HCT116 (cell line): ENCODE measurements at regions not wholly inside any gene's neighbourhood (a gene's known extent, or its start where the extent isn't known, plus 50 kb on each side); places are given as distances from the start of the nearest gene placed in this dataset.

Source experiments
- ATAC-seq: fragments of 200-7000 bp; cut with Tn5 transposase; 2 replicates; pipeline ENCODE4 v1.9.1; 2020; ENCODE audit warnings: mild to moderate bottlenecking, moderate library complexity
- BruUV-seq: library from RNA; stranded (reverse); fragments of 400-500 nt; replicated peaks from 2 replicates; lab custom pipeline; 2021; lab: Mats Ljungman, UMichigan
- CTCF ChIA-PET: fragments of 300-600 bp; sonication (Branson Sonifier 250); formaldehyde crosslinking; loops from one replicate; lab custom pipeline; 2021; ENCODE audit warnings: antibody characterized with exemption; lab: Charles Lee
- POLR2A ChIA-PET: fragments of 300-600, 350-600 bp; sonication (Branson Sonifier 250); formaldehyde crosslinking; loops from one replicate; lab custom pipeline; 2021; ENCODE audit warnings: antibody characterized with exemption; lab: Charles Lee
- RAD21 ChIA-PET, 2 experiments: fragments of 300-600 bp; sonication (Branson Sonifier 250); formaldehyde crosslinking; loops; one replicate each; lab custom pipeline; 2023; ENCODE audit warnings: low total read pairs in 2 of 2; ENCODE audit not compliant: uncharacterized antibody in 2 of 2, unreplicated experiment in 2 of 2, low non-redundant PET in 1 of 2; lab: Charles Lee
- DNase-seq: peaks from one replicate; pipeline ENCODE4 v3.0.0-alpha.2; 2010; ENCODE audit warnings: low read depth, low spot score
- H2AFZ ChIP-seq: fragments of 200-600 bp; shearing (Covaris generic), sonication (generic); 2 replicates; pipeline ENCODE4 v1.6.1; 2017; ENCODE audit warnings: low read depth, mixed run types, mixed read lengths, antibody characterized with exemption, low read length; ENCODE audit not compliant: poor library complexity, severe bottlenecking
- H3K27ac ChIP-seq: 2 replicates; pipeline ENCODE4 v1.5.1; 2012; ENCODE audit warnings: low read depth, low read length
- H3K27me3 ChIP-seq: fragments of 200-600 bp; sonication (generic); 2 replicates; pipeline ENCODE4 v1.6.1; 2016; ENCODE audit warnings: mixed run types, low read length, mixed read lengths; ENCODE audit not compliant: insufficient read depth
- H3K36me3 ChIP-seq, 2 experiments: fragments of 200-500 bp in 1 of 2; fragments of 200-600 bp in 1 of 2; sonication (Bioruptor generic) in 1 of 2; sonication (generic) in 1 of 2; 2 replicates each; pipeline versions ENCODE4 v1.5.1 to v1.6.1; 2014 to 2016; ENCODE audit warnings: low read length in 2 of 2, inconsistent platforms in 1 of 2, mixed read lengths in 1 of 2, mixed run types in 1 of 2; ENCODE audit not compliant: insufficient read depth in 2 of 2, control insufficient read depth in 1 of 2
- H3K4me1 ChIP-seq, 2 experiments: fragments of 200-600 bp in 1 of 2; sonication (generic) in 1 of 2; 2 replicates each; pipeline versions ENCODE4 v1.5.1 to v1.6.1; 2012 to 2017; ENCODE audit warnings: low read length in 2 of 2, inconsistent platforms in 1 of 2, mild to moderate bottlenecking in 1 of 2, mixed read lengths in 1 of 2, mixed run types in 1 of 2, moderate library complexity in 1 of 2; ENCODE audit not compliant: insufficient read depth in 2 of 2, control insufficient read depth in 1 of 2
- H3K4me2 ChIP-seq: fragments of 200-600 bp; sonication (generic); 2 replicates; pipeline ENCODE4 v1.6.1; 2017; ENCODE audit warnings: mixed run types, low read length, mixed read lengths
- H3K4me3 ChIP-seq, 2 experiments: fragments of 200-600 bp in 1 of 2; sonication (generic) in 1 of 2; replicated peaks in 1 of 2; 2 replicates each; pipeline ENCODE4 v1.5.1; 2011 to 2016; ENCODE audit warnings: low read length in 2 of 2, control low read depth in 1 of 2, low read depth in 1 of 2, mild to moderate bottlenecking in 1 of 2, mixed read lengths in 1 of 2, mixed run types in 1 of 2
- H3K79me2 ChIP-seq: fragments of 200-600 bp; sonication (generic); 2 replicates; pipeline ENCODE4 v1.6.1; 2017; ENCODE audit warnings: mild to moderate bottlenecking, mixed run types, low read length, moderate library complexity, mixed read lengths; ENCODE audit not compliant: insufficient read depth
- H3K9ac ChIP-seq: fragments of 200-600 bp; sonication (generic); 2 replicates; pipeline ENCODE4 v1.6.1; 2016; ENCODE audit warnings: low read length, mixed read lengths
- H3K9me2 ChIP-seq: fragments of 200-600 bp; sonication (generic), shearing (Covaris generic); 2 replicates; pipeline ENCODE4 v1.6.1; 2017; ENCODE audit warnings: mixed run types, mild to moderate bottlenecking, moderate library complexity; ENCODE audit not compliant: insufficient read depth
- H3K9me3 ChIP-seq, 2 experiments: fragments of 200-500 bp in 1 of 2; fragments of 200-600 bp in 1 of 2; sonication (Bioruptor generic) in 1 of 2; sonication (generic) in 1 of 2; 2 replicates each; pipeline ENCODE4 v1.6.1; 2014 to 2017; ENCODE audit warnings: low read length in 2 of 2, mixed read lengths in 2 of 2, inconsistent platforms in 1 of 2, low read depth in 1 of 2, mild to moderate bottlenecking in 1 of 2, mixed run types in 1 of 2, moderate library complexity in 1 of 2; ENCODE audit not compliant: control insufficient read depth in 1 of 2, insufficient read depth in 1 of 2
- H4K20me1 ChIP-seq: fragments of 200-600 bp; sonication (generic), shearing (Covaris generic); 2 replicates; pipeline ENCODE4 v1.6.1; 2017; ENCODE audit warnings: mixed run types, mild to moderate bottlenecking, moderate library complexity; ENCODE audit not compliant: insufficient read depth
- CBX3 ChIP-seq: IDR thresholded peaks from 2 replicates; pipeline ENCODE4 v1.6.1; 2012; ENCODE audit warnings: low read depth
- CEBPB ChIP-seq: IDR thresholded peaks from 2 replicates; pipeline ENCODE4 v1.6.1; 2012; ENCODE audit warnings: low read depth
- EGR1 ChIP-seq: IDR thresholded peaks from 2 replicates; pipeline ENCODE4 v1.6.1; 2012; ENCODE audit warnings: low read depth
- EZH2 ChIP-seq: fragments of 200-600 bp; sonication (generic); IDR thresholded peaks from 2 replicates; pipeline ENCODE4 v1.6.1; 2017; ENCODE audit warnings: antibody characterized with exemption, mixed run types
- EZH2phosphoT487 ChIP-seq: fragments of 200-600 bp; IDR thresholded peaks from 2 replicates; pipeline ENCODE4 v1.6.1; 2018; ENCODE audit warnings: antibody characterized with exemption, borderline replicate concordance
- FOSL1 ChIP-seq: IDR thresholded peaks from 2 replicates; pipeline ENCODE4 v1.6.1; 2012; ENCODE audit warnings: low read depth
- JUND ChIP-seq: IDR thresholded peaks from 2 replicates; pipeline ENCODE4 v1.6.1; 2012
- MAX ChIP-seq: IDR thresholded peaks from 2 replicates; pipeline ENCODE4 v1.6.1; 2012
- POLR2A ChIP-seq: IDR thresholded peaks from 2 replicates; pipeline ENCODE4 v1.7.0; 2011; ENCODE audit warnings: borderline replicate concordance; ENCODE audit not compliant: insufficient read depth, insufficient read length; ENCODE audit errors: extremely low read depth
- SP1 ChIP-seq: IDR thresholded peaks from 2 replicates; pipeline ENCODE4 v1.6.1; 2012; ENCODE audit warnings: low read depth
- SRF ChIP-seq: IDR thresholded peaks from 2 replicates; pipeline ENCODE4 v1.6.1; 2012; ENCODE audit warnings: low read depth
- ZBTB33 ChIP-seq: IDR thresholded peaks from 2 replicates; pipeline ENCODE4 v1.6.1; 2011; ENCODE audit warnings: mild to moderate bottlenecking, low read length, moderate library complexity; ENCODE audit not compliant: insufficient replicate concordance; ENCODE audit errors: extremely low read depth
- intact Hi-C: fragments of 100-400 bp; cut with micrococcal nuclease; formaldehyde crosslinking; loops from 2 replicates; pipeline ENCODE4 v1.10.0; 2022
- TF ChIP-seq, protein P1 (sequence below): IDR thresholded peaks from 2 replicates; pipeline ENCODE4 v1.6.1; 2012; ENCODE audit warnings: low read depth

- TF ChIP-seq, protein P1, sequence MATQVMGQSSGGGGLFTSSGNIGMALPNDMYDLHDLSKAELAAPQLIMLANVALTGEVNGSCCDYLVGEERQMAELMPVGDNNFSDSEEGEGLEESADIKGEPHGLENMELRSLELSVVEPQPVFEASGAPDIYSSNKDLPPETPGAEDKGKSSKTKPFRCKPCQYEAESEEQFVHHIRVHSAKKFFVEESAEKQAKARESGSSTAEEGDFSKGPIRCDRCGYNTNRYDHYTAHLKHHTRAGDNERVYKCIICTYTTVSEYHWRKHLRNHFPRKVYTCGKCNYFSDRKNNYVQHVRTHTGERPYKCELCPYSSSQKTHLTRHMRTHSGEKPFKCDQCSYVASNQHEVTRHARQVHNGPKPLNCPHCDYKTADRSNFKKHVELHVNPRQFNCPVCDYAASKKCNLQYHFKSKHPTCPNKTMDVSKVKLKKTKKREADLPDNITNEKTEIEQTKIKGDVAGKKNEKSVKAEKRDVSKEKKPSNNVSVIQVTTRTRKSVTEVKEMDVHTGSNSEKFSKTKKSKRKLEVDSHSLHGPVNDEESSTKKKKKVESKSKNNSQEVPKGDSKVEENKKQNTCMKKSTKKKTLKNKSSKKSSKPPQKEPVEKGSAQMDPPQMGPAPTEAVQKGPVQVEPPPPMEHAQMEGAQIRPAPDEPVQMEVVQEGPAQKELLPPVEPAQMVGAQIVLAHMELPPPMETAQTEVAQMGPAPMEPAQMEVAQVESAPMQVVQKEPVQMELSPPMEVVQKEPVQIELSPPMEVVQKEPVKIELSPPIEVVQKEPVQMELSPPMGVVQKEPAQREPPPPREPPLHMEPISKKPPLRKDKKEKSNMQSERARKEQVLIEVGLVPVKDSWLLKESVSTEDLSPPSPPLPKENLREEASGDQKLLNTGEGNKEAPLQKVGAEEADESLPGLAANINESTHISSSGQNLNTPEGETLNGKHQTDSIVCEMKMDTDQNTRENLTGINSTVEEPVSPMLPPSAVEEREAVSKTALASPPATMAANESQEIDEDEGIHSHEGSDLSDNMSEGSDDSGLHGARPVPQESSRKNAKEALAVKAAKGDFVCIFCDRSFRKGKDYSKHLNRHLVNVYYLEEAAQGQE = no peak
- no peak for TF ChIP-seq FOSL1
- TF ChIP-seq POLR2A = no peak
- no peak for TF ChIP-seq CBX3
- TF ChIP-seq ZBTB33 = no peak
- no peak for TF ChIP-seq SP1
- no peak for TF ChIP-seq JUND
Observed at GRCh38 chr12:18982226-18982949, 147.1 kb upstream of the PLEKHA5 start (continued).

GRCh38 chr12:18983854-18984253 is 145.7 kb upstream of the PLEKHA5 start:
- Histone ChIP-seq H3K4me3 (no peak overlapping the region), H3K9me2 (no peaks in the 10 kb centered on the region), H3K27me3 (no peaks in the 10 kb centered on the region), H3K79me2 (no peaks in the 10 kb centered on the region), H3K36me3 (no peaks in the 10 kb centered on the region), H3K9ac (no peak overlapping the region), H3K4me1 (no peaks in the 10 kb centered on the region), H4K20me1 (no peaks in the 10 kb centered on the region), H3K27ac (no peak overlapping the region), H3K4me2 (no peak overlapping the region), H3K9me3 (no peaks in the 10 kb centered on the region), H2AFZ (no peak overlapping the region)
- no peak for DNase-seq
- BruUV-seq = no TSS peak
- intact Hi-C loops = no loop called here
- POLR2A ChIA-PET = no interaction called here
- ATAC-seq = no peak
- CTCF ChIA-PET = no interaction called here
- TF ChIP-seq EZH2 = no peak
- TF ChIP-seq EZH2phosphoT487 = no peak
- no peak for TF ChIP-seq MAX
- TF ChIP-seq CEBPB = no peak
- no peak for TF ChIP-seq EGR1
- TF ChIP-seq, protein P1 = no peak
- TF ChIP-seq SRF = no peak
- RAD21 ChIA-PET = no interaction called here
